Adipocyte (in vitro differentiated cells): ENCODE measurements at regions not wholly inside any gene's neighbourhood (a gene's known extent, or its start where the extent isn't known, plus 50 kb on each side); places are given as distances from the start of the nearest gene placed in this dataset.

Source experiments
- DNase-seq: peaks from one replicate; pipeline ENCODE4 v3.0.0-alpha.2; 2015; ENCODE audit warnings: low read depth
- H3K27me3 ChIP-seq: replicated peaks from 2 replicates; pipeline ENCODE4 v1.7.0; 2013; ENCODE audit warnings: mild to moderate bottlenecking, low read length, moderate library complexity; ENCODE audit not compliant: control insufficient read depth, insufficient read depth
- H3K36me3 ChIP-seq: 2 replicates; pipeline ENCODE4 v1.7.0; 2013; ENCODE audit warnings: low read length, mild to moderate bottlenecking, moderate library complexity; ENCODE audit not compliant: control insufficient read depth, insufficient read depth, severe bottlenecking
- H3K4me1 ChIP-seq: 2 replicates; pipeline ENCODE4 v1.7.0; 2013; ENCODE audit warnings: mild to moderate bottlenecking, low read length, moderate library complexity; ENCODE audit not compliant: control insufficient read depth, insufficient read depth
- H3K4me3 ChIP-seq: 2 replicates; pipeline ENCODE4 v1.7.0; 2013; ENCODE audit warnings: mild to moderate bottlenecking, low read length, moderate library complexity
- H3K9ac ChIP-seq: 2 replicates; pipeline ENCODE4 v1.7.0; 2013; ENCODE audit warnings: mild to moderate bottlenecking, low read length, moderate library complexity
- H3K9me3 ChIP-seq: 2 replicates; pipeline ENCODE4 v1.7.0; 2013; ENCODE audit warnings: mild to moderate bottlenecking, low read length, moderate library complexity; ENCODE audit not compliant: control insufficient read depth

DNA sequence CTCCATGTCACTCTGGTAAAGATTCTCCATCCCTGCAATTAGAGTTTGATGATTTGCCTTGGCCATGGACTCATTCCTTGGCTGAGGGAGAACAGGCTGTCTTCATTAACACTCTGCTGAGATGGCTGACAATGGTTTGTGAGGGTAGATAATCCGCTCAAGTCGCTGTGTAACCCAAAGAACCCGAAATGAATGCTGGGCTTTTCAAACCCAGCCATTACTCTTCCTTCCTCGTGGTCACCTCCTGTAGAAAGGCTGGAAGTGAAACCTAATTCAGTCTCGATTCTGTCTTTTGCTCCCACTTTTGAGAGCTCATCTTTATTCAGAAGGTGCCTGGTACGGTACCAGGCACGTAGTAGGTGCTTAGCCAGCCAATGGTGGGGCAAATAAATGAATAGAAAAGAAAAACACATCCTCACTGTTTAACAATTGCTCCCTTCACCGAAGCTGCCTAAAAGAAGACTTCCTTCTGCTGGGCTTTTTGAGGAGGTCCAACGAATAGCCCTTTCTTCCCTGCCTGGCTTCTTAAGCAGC, 190.2 kb downstream of the BCAS1 start:
- Histone ChIP-seq H3K36me3 (no peaks in the 10 kb centered on the region), H3K27me3 (no peaks in the 10 kb centered on the region), H3K9me3 (no peaks in the 10 kb centered on the region), H3K4me1 (no peaks in the 10 kb centered on the region), H3K4me3 (no peak overlapping the region), H3K9ac (no peak overlapping the region)
- no peak for DNase-seq

DNA sequence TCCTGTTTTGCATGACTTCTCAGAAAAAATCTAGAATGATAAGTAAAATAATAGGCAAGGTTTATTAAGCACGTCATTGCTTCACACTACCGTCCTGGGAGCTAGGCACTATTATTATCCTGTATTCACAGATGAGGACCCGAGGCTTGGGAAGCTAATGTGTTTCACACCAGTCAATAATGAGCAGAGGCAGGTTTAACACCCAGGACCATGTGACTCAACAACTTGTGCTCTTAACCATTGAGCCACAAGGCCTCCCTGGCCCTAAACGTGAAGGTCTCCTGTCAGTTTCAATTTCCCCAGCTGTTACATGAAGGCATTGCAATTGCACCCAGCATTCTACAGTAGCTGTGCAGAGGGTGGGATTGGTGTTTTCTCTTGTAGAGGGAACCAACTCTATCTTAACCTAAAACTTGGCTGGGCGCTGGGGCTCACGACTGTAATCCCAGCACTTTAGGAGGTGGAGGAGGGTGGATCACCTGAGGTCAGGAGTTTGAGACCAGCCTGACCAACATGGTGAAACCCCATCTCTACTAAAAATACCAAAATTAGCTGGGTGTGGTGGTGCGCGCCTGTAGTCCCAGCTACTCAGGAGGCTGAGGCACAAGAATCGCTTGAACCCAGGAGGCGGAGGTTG, 191.2 kb downstream of the BCAS1 start:
- Histone ChIP-seq H3K27me3 (no peaks in the 10 kb centered on the region), H3K4me1 (no peaks in the 10 kb centered on the region), H3K9me3 (no peaks in the 10 kb centered on the region), H3K4me3 (no peak overlapping the region), H3K9ac (no peak overlapping the region), H3K36me3 (no peaks in the 10 kb centered on the region)
- no peak for DNase-seq

DNA sequence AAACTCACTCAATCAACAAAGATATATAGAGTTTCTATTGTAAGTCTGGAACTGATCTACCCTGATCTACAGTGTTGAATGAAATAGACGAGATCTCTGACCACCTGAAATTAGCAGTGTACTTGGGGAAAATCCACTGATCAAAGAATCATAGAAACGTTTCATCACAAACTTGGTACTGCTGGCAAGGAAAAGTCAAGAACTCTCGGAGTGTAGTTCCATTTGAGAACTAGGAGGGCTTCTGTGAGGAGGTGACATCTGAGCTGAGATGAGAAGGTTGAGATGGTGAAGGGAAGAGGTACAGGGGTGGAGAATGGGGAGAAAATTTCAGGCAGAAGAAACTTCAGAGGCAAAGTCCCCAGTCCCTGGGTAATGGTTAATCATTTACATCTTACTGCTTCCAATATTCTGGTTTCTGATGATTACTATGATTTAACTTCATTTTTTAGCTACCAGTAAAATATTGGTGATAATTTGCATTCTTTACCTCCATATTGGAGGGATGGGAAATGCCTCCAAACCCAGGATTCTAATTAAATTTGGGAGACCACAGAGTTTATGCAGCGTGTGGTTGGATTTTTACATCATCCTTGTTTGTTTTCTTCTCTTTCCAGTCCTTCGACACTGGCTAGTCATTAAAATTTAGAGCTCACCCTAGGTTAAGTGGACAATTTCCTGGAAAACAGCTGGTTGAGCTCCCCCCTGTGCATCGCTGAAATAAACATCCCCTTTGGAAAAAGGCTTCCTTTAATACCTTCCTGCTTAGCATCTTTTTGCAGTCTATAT, 191.9 kb downstream of the BCAS1 start:
- Histone ChIP-seq H3K4me1 (no peaks in the 10 kb centered on the region), H3K4me3 (no peak overlapping the region), H3K27me3 (no peaks in the 10 kb centered on the region), H3K9ac (no peak overlapping the region), H3K36me3 (no peaks in the 10 kb centered on the region), H3K9me3 (no peaks in the 10 kb centered on the region)
- no peak for DNase-seq

DNA sequence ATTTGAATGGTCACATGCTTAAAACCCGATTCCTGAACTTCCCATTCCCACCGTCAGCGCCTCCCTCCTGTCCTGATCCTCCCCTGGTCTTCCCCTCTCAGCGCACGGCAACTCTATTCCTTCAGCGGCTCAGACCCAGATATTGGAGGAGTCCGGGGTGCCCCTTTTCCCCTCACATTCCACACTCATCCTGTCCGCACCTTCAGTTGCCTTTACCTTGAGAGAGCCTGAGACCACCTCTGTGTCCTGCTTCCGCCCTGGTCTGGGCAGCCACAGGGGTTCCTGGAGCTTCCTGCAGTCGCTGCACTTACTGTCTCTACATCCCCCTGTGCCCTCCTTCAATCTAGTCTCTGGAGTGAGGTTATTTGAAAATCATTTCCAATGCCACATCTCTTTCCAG, 193.4 kb downstream of the BCAS1 start:
- H3K36me3 ChIP-seq: no peaks in the 10 kb centered on the region
- no peak for DNase-seq
- no peak overlapping the region for H3K4me3 ChIP-seq
- peaks cover 9% of the 10 kb centered on the region for H3K4me1 ChIP-seq
- no peak overlapping the region for H3K9ac ChIP-seq
- no peaks in the 10 kb centered on the region for H3K9me3 ChIP-seq
- no peaks in the 10 kb centered on the region for H3K27me3 ChIP-seq

DNA sequence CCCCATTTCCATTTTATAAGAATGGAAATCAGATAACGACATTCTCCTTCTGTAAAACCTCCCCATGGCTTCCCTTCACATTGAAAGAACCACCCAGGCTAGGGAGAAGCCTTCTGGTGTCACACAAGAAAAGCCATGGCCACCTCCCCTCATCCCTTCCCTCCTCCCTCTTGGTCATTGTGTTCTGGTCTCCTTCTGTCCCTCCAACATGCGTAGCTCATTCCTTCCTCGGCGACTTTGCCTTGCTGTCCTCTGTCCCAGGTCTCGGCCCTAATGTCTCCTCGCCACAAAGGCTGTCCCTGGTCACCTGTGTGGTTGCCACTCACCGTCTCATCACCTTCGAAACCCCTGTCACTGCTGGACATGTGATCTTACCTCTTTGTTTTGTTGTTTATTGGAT, 193.9 kb downstream of the BCAS1 start:
- Histone ChIP-seq H3K4me1 (peaks cover 10% of the 10 kb centered on the region), H3K9ac (no peak overlapping the region), H3K9me3 (no peaks in the 10 kb centered on the region), H3K4me3 (no peak overlapping the region), H3K36me3 (no peaks in the 10 kb centered on the region), H3K27me3 (no peaks in the 10 kb centered on the region)
- no peak for DNase-seq

DNA sequence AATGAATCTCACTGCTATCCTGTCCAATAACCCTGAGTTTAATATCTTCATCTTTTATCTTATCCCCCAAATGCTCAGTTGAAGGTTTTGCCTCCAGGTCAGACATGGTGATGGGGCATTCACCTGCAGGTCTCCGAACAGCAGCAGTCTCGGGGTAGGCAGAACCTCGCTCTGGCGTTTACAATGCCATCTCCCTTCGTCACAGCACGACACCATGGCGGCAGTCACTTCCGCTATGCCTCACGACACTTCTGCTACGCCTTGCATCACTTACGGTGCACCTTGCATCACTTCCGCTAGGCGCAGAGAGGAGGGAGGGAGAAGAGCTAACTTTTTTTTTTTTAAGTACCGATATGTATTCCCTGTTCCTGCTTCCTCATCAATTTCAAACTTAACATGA, 194.9 kb downstream of the BCAS1 start:
- no peak overlapping the region for H3K9ac ChIP-seq
- peaks cover 10% of the 10 kb centered on the region for H3K4me1 ChIP-seq
- no peaks in the 10 kb centered on the region for H3K27me3 ChIP-seq
- no peaks in the 10 kb centered on the region for H3K9me3 ChIP-seq
- H3K4me3 ChIP-seq: no peak overlapping the region
- no peaks in the 10 kb centered on the region for H3K36me3 ChIP-seq
- DNase-seq: no peak

DNA sequence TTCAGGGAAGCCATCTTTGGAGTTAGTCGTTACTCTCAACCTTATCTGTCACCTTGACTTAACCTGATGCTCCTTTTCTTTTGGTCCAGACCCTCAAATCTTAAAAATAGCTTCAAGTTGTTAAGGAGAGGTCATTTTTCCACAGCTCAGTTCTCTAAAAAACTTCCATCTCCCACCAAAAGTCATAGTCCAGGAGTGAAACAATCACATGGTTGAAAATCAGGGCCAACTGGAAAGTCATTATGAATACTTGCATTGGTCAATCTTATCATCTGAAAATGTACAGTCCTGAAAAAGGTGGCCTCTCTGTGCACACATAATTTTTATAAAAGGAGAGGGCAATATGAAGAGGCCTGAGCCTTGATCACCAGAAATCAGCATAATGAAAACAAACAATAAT, 195.7 kb downstream of the BCAS1 start:
- Histone ChIP-seq H3K4me1 (peaks cover 14% of the 10 kb centered on the region), H3K27me3 (no peaks in the 10 kb centered on the region), H3K9me3 (no peaks in the 10 kb centered on the region), H3K9ac (no peak overlapping the region), H3K4me3 (no peak overlapping the region), H3K36me3 (no peaks in the 10 kb centered on the region)
- DNase-seq: no peak

DNA sequence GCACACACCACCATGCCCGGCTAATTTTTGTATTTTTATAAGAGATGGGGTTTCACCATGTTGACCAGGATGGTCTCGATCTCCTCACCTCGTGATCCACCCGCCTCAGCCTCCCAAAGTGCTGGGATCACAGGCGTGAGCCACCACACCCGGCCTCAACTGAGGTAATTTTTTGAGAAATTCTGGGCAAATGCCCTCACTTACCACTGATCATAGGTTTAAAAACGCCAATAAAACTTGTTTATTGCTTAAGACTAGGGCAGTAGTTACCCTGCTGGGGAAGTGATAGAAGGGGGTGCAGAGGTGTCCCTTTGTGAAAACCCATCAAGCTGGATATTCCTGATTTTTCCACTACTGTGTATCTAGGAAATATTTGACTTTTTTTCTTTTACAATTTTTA, 196.3 kb downstream of the BCAS1 start:
- no peaks in the 10 kb centered on the region for H3K36me3 ChIP-seq
- H3K4me3 ChIP-seq: no peak overlapping the region
- H3K27me3 ChIP-seq: no peaks in the 10 kb centered on the region
- no peaks in the 10 kb centered on the region for H3K9me3 ChIP-seq
- no peak for DNase-seq
- no peak overlapping the region for H3K9ac ChIP-seq
- H3K4me1 ChIP-seq: peaks cover 19% of the 10 kb centered on the region

DNA sequence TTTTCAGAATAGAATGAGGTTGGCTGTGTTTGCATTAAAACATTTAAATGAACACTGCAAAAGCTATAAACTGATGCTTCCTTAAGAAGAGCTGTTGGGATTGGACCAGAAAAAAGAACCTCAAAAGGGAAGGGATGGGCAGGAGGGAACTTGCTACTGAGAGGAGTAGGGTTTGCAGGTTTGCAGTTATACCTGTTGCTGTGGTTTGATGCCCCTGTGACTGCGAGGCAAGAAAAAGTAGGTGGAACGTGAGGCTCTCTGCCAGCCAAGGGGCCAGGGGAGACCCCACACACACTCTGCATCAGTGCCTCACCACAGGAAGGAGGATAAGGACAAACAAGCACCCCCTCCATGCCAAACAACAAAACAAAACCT, 197.2 kb downstream of the BCAS1 start:
- H3K36me3 ChIP-seq: no peaks in the 10 kb centered on the region
- no peaks in the 10 kb centered on the region for H3K9me3 ChIP-seq
- H3K27me3 ChIP-seq: no peaks in the 10 kb centered on the region
- no peak overlapping the region for H3K4me3 ChIP-seq
- no peak for DNase-seq
- H3K4me1 ChIP-seq: peaks cover 19% of the 10 kb centered on the region
- peak overlapping the region; percentile 16 for H3K9ac ChIP-seq

DNA sequence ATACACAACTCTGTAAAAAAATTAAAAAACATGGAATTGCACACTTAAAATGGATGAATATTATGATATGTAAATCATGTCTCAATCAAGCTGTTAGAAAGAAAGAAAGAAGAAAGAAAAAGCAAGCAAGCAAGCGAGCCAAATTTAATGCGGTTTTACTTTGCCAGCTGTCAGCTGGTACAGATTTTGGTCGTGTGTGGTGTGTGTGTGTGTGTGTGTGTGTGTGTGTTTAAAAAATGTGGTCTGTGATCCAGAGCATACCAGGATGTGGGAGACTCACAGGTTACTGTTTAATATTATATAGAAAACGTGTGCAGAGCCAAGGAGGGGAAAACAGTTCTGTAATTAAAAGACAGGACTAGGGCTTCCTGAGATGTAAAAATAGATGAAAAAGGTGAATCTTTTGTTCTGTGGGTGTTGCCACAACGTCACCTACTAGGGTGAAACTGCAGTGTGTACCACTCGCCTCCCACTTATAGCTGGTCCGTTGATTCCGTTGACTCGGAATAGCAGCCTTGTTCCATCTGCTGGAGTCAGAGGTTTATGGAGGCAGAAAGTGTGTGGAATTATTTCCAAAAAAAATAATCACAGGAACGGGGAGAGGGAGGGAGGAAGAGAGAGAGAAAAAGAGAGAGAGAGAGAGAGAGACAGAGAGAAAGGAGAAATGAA, 197.7 kb downstream of the BCAS1 start:
- DNase-seq: peak; percentile 32
- H3K27me3 ChIP-seq: no peaks in the 10 kb centered on the region
- H3K9me3 ChIP-seq: no peaks in the 10 kb centered on the region
- H3K4me3 ChIP-seq: no peak overlapping the region
- H3K9ac ChIP-seq: peak overlapping the region; percentile 50
- peaks cover 23% of the 10 kb centered on the region for H3K4me1 ChIP-seq
- no peaks in the 10 kb centered on the region for H3K36me3 ChIP-seq

DNA sequence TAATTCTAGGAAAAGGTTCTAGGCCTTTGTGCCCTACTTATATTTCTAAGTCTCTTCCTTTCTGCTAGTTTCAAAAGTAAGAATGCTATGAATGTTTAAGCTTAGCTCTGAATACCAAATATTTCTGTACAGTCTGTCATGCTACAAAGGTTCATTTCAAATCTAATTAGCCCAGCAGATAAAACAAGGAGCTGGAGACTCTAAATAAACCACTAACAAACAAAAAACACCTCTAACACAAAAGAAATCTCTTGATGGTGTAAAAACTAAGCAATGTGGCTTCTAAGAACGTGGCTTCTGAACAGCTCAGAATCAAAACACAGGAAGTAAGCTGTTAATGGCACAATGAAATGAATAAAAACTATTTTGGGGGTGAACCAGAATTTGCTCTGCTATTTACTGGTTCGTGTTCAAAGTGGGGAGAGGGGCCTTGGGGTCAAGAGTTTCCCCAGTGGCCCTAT, 198.3 kb downstream of the BCAS1 start:
- no peaks in the 10 kb centered on the region for H3K27me3 ChIP-seq
- H3K9ac ChIP-seq: peak overlapping the region; percentile 50
- H3K9me3 ChIP-seq: no peaks in the 10 kb centered on the region
- peak; percentile 44 for DNase-seq
- H3K4me3 ChIP-seq: no peak overlapping the region
- peaks cover 29% of the 10 kb centered on the region for H3K4me1 ChIP-seq
- no peaks in the 10 kb centered on the region for H3K36me3 ChIP-seq
